ENCODE measurements at regions not wholly inside any gene's neighbourhood (a gene's known extent, or its start where the extent isn't known, plus 50 kb on each side); places are given as distances from the start of the nearest gene placed in this dataset.

GRCh38 chr1:195714248-195714647, 894.0 kb downstream of the KCNT2 start:
- ChIA-PET CTCF (no interaction called here), POLR2A (ENCODE audit: unreplicated experiment) (no interaction called here)
- Histone ChIP-seq H3K9me3 (ENCODE audit: insufficient read depth, low read depth) (no peaks in the 10 kb centered on the region), H3K27ac (no peak overlapping the region), H3K36me3 (ENCODE audit: low read depth) (no peaks in the 10 kb centered on the region), H3K27me3 (ENCODE audit: insufficient read depth, low read depth) (no peaks in the 10 kb centered on the region), H4K20me1 (ENCODE audit: insufficient read depth) (no peaks in the 10 kb centered on the region), H3K4me2 (no peak overlapping the region), H3K4me3 (no peak overlapping the region), H2AFZ (no peak overlapping the region; the same call in 1 of the 2 replicates), H3K79me2 (ENCODE audit: low read depth) (no peaks in the 10 kb centered on the region), H3K4me1 (replicated peaks; ENCODE audit: insufficient read depth) (no peaks in the 10 kb centered on the region), H3F3A (ENCODE audit: insufficient read depth, low read depth) (no peaks in the 10 kb centered on the region), H3K9me2 (ENCODE audit: insufficient read depth) (no peaks in the 10 kb centered on the region)
- no TSS peak for BruUV-seq (replicated peaks)
- DNase-seq = no peak
- no peak for TF ChIP-seq CTCF (conservative IDR thresholded peaks at IDR 0.05)
- no peak for TF ChIP-seq EZH2 (IDR thresholded peaks at IDR 0.05; ENCODE audit: low read depth)
- intact Hi-C loops (cut with micrococcal nuclease; ENCODE audit: unreplicated experiment) = no loop called here

GRCh38 chr1:195709821-195710220, 898.4 kb downstream of the KCNT2 start:
- no peaks in the 10 kb centered on the region for H3K27me3 ChIP-seq (ENCODE audit: insufficient read depth, low read depth)
- CTCF ChIA-PET = no interaction called here
- no peaks in the 10 kb centered on the region for H3K79me2 ChIP-seq (ENCODE audit: low read depth)
- H3K4me1 ChIP-seq (replicated peaks; ENCODE audit: insufficient read depth) = no peaks in the 10 kb centered on the region
- BruUV-seq (replicated peaks) = no TSS peak
- H3K4me2 ChIP-seq = no peak overlapping the region
- no peaks in the 10 kb centered on the region for H3K9me2 ChIP-seq (ENCODE audit: insufficient read depth)
- no peaks in the 10 kb centered on the region for H4K20me1 ChIP-seq (ENCODE audit: insufficient read depth)
- H3K4me3 ChIP-seq = no peak overlapping the region
- DNase-seq = no peak
- intact Hi-C loops (cut with micrococcal nuclease; ENCODE audit: unreplicated experiment) = no loop called here
- H3K27ac ChIP-seq = no peak overlapping the region
- TF ChIP-seq EZH2 (IDR thresholded peaks at IDR 0.05; ENCODE audit: low read depth) (no peak), CTCF (conservative IDR thresholded peaks at IDR 0.05) (no peak)
- no peaks in the 10 kb centered on the region for H3F3A ChIP-seq (ENCODE audit: insufficient read depth, low read depth)
- no peak overlapping the region for H2AFZ ChIP-seq
- POLR2A ChIA-PET (ENCODE audit: unreplicated experiment) = no interaction called here
- no peaks in the 10 kb centered on the region for H3K9me3 ChIP-seq (ENCODE audit: insufficient read depth, low read depth)
- no peaks in the 10 kb centered on the region for H3K36me3 ChIP-seq (ENCODE audit: low read depth)

- TF ChIP-seq CTCF (conservative IDR thresholded peaks at IDR 0.05) (no peak), EZH2 (IDR thresholded peaks at IDR 0.05; ENCODE audit: low read depth) (no peak)
- Histone ChIP-seq H3K4me1 (replicated peaks; ENCODE audit: insufficient read depth) (no peaks in the 10 kb centered on the region), H3K4me2 (no peak overlapping the region), H3K4me3 (no peak overlapping the region), H3K36me3 (ENCODE audit: low read depth) (no peaks in the 10 kb centered on the region), H4K20me1 (ENCODE audit: insufficient read depth) (no peaks in the 10 kb centered on the region), H2AFZ (no peak overlapping the region), H3K9me3 (ENCODE audit: insufficient read depth, low read depth) (no peaks in the 10 kb centered on the region), H3F3A (ENCODE audit: insufficient read depth, low read depth) (no peaks in the 10 kb centered on the region), H3K27me3 (ENCODE audit: insufficient read depth, low read depth) (no peaks in the 10 kb centered on the region), H3K79me2 (ENCODE audit: low read depth) (no peaks in the 10 kb centered on the region), H3K27ac (no peak overlapping the region), H3K9me2 (ENCODE audit: insufficient read depth) (no peaks in the 10 kb centered on the region)
- DNase-seq = no peak
- ChIA-PET CTCF (no interaction called here), POLR2A (ENCODE audit: unreplicated experiment) (no interaction called here)
- intact Hi-C loops (cut with micrococcal nuclease; ENCODE audit: unreplicated experiment) = no loop called here
- BruUV-seq (replicated peaks) = no TSS peak
These were observed 904.2 kb downstream of the KCNT2 start for GRCh38 chr1:195704028-195704427.

Data from PC-9 (cell line).